ENCODE measurements at regions not wholly inside any gene's neighbourhood (a gene's known extent, or its start where the extent isn't known, plus 50 kb on each side); places are given as distances from the start of the nearest gene placed in this dataset.
"Not testable (repeated sequence)": the region's sequence is repeated elsewhere in the genome, so short reads cannot be mapped to it uniquely, and the experiment has no call there.

- no peak for DNase-seq (ENCODE audit: low spot score)
Measured at GRCh38 chr12:127145241-127145928, 1121.6 kb upstream of the TMEM132C start.

- no peak for DNase-seq (ENCODE audit: low spot score)
Measured at GRCh38 chr12:127145929-127146789, 1120.8 kb upstream of the TMEM132C start.

GRCh38 chr12:127146991-127147718 is 1119.8 kb upstream of the TMEM132C start:
- DNase-seq (ENCODE audit: low spot score) = no peak

DNA sequence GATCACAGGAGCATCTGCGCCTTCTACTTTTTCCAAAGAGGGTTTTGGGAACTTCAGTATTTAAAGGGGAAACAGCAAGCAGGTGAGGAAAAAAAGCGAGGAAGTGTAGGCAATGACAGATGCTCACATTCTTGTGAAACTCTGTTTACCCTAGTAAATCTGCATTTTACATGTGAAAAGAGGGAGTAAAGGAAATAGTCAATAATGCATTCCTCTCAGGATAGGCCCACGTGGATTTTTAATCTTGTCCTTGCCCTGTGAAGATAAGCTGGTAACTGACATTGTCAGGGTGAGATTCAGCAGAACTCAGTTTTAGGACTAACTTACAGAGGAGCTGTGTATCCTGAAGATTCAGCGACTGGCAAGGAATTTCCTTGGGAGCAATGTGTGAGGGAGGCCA is 1119.2 kb upstream of the TMEM132C start:
- no peak for DNase-seq (ENCODE audit: low spot score)

DNA sequence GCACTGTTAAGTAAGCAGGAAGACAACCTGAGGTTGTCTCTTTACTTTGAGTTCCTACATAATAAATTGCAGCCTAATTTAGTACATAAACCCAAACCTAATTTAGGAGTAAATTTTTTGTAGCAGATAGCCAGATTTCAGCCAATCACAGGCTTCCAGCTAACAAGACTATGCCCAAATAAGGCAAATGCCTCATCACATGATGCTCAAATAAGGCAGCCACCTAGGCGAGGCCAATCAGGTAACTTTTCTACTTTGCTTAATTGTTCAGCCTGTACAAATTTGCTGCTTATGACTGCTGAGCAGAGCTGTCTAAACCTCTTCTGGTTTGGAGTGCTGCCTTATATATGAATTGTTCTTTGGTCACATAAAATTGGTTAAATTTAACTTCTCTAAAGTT is 1118.7 kb upstream of the TMEM132C start:
- no peak for DNase-seq (ENCODE audit: low spot score)

GRCh38 chr12:127149226-127149964 is 1117.6 kb upstream of the TMEM132C start:
- DNase-seq (ENCODE audit: low spot score) = no peak

DNA sequence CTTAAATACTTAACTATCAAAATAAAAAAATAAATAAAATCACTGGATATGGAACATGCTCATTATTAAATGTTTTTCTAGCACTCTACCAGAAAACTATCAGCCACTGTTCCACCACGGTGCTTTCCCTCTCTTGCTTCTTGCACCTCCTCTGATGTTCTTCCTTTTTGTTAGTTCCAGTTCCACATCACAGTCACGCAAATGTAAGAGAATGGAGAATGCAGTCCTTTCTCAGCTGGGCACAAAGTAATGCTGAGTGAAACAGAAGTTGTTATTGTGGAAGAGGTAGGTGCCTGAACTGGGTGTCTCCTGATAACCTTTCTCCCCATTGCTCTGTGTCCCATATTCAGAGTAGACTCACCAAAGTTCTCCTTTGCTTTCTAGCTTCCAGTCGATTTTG is 1116.9 kb upstream of the TMEM132C start:
- DNase-seq (ENCODE audit: low spot score) = no peak

GRCh38 chr12:127150479-127150878 is 1116.5 kb upstream of the TMEM132C start:
- DNase-seq (ENCODE audit: low spot score) = no peak

DNA sequence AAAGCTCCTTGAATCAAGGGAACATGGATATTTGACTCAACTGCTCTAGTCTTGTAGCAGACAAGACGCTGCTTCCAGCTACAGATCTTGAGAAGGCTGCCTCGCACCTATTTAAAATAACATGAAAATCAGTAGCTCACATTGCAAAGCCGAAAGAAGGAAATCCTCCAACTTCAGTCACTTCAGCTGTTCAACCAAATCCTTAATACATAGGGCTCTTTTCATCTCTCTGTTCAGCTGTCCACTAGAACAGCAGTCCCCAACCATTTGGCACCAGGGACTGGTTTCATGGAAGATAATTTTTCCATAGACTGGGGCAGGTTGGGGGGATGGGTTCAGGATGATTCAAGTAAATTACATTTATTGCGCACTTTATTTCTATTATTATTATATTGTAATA is 1116.0 kb upstream of the TMEM132C start:
- DNase-seq (ENCODE audit: low spot score) = no peak

- no peak for DNase-seq (ENCODE audit: low spot score)
Measured at GRCh38 chr12:127153996-127154395, 1113.0 kb upstream of the TMEM132C start.

DNA sequence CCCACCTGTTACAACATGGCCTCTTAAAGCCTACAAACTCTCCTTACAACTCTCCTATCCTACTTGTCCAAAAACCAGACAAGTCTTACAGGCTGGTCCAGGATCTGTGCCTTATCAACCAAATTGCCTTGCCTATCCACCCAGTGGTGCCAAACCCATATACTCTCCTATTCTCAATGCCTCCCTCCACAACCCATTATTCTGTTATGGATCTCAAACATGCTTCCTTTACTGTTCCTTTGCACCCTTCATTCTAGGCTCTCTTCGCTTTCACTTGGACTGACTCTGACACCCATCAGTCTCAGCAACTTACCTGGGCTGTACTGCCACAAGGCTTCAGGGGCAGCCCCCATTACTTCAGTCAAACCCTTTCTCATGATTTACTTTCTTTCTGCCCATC is 1112.1 kb upstream of the TMEM132C start:
- DNase-seq (ENCODE audit: low spot score) = not testable (repeated sequence)

- DNase-seq (ENCODE audit: low spot score) = not testable (repeated sequence)
Measured at GRCh38 chr12:127155935-127156619, 1110.9 kb upstream of the TMEM132C start.

- not testable (repeated sequence) for DNase-seq (ENCODE audit: low spot score)
Measured at GRCh38 chr12:127157501-127158366, 1109.2 kb upstream of the TMEM132C start.

DNA sequence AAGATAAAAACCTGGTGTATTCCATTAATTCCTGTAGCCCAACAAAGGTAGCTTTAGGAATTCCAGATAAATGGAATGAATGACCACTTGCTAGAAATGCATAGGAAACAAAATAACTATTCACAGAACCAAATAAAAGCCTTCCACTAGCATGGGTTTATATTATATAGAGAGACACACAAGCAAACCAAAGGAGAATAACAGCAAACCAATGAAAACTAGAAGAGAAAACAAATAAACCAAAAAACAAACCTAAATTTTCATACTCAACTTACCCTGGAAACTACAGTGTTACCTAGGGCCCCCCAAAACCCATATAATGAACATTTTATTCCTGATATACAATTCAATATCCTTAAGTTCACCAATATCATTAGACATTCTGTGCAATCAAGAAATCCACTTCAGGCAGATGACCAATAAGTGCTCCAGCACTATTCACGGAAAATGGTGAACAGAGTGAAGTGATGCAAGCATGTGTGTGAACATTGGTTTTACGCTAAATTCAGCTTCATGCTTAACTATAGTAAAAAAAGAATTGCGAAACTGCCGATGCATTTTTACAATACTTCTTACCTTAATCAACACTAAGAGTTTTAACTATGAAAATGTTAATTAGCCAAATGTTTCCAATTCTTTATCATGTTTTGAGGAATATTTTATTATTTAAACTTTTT is 1108.4 kb upstream of the TMEM132C start:
- no peak for DNase-seq (ENCODE audit: low spot score)

GRCh38 chr12:127161466-127161865 is 1105.5 kb upstream of the TMEM132C start:
- no peak for DNase-seq (ENCODE audit: low spot score)

- no peak for DNase-seq (ENCODE audit: low spot score)
Measured at GRCh38 chr12:127162307-127162706, 1104.7 kb upstream of the TMEM132C start.

DNA sequence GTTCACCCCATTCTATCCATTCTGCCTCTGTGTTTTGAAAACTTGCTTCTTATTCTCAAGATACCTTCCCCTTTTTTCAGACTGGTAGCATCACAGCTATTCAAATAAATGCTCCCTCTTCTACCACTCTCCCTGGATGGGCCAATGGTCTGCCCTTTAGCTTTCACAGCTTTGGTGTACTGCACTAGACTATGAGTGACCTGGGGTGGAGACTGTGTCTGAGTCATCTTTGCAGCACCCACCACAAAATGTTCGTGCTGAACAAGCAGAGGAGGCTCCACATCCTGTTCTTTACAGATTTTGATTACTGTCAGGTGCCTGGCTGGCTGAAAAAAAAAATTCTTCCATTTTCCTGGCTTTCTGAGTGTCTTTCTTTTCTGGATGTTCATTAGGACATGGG is 1104.1 kb upstream of the TMEM132C start:
- DNase-seq (ENCODE audit: low spot score) = no peak

- no peak for DNase-seq (ENCODE audit: low spot score)
Measured at GRCh38 chr12:127165567-127166392, 1101.2 kb upstream of the TMEM132C start.
